Cardiac fibroblast (primary cell): ENCODE measurements at regions not wholly inside any gene's neighbourhood (a gene's known extent, or its start where the extent isn't known, plus 50 kb on each side); places are given as distances from the start of the nearest gene placed in this dataset.

ENCODE experiments used
- DNase-seq, 2 donors: peaks; one replicate each; pipeline versions ENCODE4 v3.0.0 to v3.0.0-alpha.2; 2010; ENCODE audit warnings: low read depth in 2 of 2
- H3K4me3 ChIP-seq, 2 donors: replicated peaks in 1 of 2; 1 replicate in 1 of 2; 2 replicates in 1 of 2; pipeline ENCODE4 v1.5.1; 2011; ENCODE audit warnings: low read depth in 2 of 2, low read length in 2 of 2, mild to moderate bottlenecking in 2 of 2, moderate library complexity in 1 of 2
- TF ChIP-seq, protein P1 (sequence below): IDR thresholded peaks from one replicate; pipeline ENCODE4 v1.5.1; 2011; ENCODE audit warnings: low read depth, mild to moderate bottlenecking, low read length, inconsistent platforms

DNA sequence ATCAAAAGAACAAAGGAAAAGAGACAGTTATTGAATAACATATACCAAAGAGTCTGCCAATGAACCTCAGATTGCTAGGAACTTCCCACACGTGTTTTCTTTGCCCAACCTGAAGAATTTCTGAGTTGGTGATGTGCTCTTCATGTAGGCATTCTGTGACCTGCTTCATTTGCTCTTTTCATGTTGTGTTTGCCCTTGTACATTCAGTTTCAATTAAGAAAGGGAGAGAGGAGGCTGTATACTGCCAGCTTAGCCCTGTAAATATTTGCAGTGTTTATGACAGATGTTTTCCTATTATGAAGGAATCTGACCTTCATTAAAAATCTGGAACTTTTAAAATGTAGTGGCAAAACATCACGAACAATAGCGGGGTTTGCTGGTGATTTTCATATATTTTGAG is 168.5 kb downstream of the GAS1 start:
- DNase-seq: no peak
- H3K4me3 ChIP-seq: no peak overlapping the region
- TF ChIP-seq, protein P1, sequence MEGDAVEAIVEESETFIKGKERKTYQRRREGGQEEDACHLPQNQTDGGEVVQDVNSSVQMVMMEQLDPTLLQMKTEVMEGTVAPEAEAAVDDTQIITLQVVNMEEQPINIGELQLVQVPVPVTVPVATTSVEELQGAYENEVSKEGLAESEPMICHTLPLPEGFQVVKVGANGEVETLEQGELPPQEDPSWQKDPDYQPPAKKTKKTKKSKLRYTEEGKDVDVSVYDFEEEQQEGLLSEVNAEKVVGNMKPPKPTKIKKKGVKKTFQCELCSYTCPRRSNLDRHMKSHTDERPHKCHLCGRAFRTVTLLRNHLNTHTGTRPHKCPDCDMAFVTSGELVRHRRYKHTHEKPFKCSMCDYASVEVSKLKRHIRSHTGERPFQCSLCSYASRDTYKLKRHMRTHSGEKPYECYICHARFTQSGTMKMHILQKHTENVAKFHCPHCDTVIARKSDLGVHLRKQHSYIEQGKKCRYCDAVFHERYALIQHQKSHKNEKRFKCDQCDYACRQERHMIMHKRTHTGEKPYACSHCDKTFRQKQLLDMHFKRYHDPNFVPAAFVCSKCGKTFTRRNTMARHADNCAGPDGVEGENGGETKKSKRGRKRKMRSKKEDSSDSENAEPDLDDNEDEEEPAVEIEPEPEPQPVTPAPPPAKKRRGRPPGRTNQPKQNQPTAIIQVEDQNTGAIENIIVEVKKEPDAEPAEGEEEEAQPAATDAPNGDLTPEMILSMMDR: no peak

DNA sequence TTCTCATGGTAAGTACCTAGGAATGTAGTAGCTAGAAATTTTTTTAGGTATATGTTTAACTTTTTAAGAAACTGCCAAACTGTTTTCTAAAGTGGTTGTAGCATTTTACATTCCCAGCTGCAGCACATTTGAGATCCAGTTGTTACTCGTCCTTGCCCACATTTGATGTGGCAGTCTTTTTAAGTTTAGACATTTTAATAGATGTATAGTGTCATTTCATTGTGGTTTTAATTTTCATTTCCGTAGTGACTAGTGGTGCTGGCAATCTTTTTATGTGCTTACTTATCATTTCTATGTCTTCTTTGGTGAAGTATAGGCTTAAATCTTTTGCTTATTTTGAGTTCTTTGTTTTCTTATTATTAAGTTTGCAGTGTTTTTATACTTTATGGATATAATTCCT is 171.6 kb downstream of the GAS1 start:
- TF ChIP-seq, protein P1: no peak
- DNase-seq: no peak
- no peak overlapping the region for H3K4me3 ChIP-seq

DNA sequence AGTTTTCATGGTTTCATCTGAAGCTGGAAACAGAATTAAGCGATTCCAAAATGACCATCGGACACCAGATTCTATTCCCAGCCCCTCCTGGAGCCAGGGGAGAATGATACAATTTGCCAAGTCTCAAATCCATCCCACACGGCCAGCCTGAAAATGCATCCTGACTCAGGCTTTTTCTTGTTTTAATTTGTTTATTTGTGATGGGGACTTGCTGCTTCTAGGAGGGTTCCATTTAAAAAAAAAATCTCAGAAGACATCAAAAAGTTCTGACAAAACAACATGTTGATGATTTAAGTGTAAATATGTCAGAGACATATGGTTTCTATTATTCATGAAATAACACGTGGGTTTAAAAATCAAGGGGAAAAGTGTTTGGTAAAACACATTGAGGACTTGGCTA is 173.2 kb downstream of the GAS1 start:
- no peak for DNase-seq
- TF ChIP-seq, protein P1: no peak
- no peak overlapping the region for H3K4me3 ChIP-seq

DNA sequence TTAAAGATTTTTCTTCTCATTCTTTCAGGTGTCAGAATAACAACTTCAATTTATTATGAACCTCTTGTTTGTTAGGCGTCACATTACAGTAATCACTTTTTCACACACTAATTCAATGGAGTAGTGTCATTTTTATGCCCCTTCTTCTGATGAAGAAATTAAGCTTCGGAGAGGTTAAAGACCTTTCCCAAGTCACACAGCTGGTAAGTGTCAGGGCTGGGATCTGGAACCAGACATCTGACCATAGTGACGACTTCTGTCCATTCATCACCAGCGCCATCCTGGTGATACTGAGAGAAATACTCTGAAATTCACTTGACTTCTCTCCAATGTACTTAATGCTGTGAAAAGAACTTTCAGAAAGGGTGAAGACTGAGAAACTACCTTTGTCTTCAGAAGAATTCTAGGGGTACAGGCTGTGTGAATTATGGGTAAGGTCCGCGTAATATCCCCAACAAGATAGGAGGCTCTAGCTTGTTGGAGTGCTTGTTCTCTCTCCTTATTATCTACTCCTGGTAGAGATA is 173.8 kb downstream of the GAS1 start:
- no peak overlapping the region for H3K4me3 ChIP-seq
- TF ChIP-seq, protein P1: no peak
- DNase-seq: no peak

DNA sequence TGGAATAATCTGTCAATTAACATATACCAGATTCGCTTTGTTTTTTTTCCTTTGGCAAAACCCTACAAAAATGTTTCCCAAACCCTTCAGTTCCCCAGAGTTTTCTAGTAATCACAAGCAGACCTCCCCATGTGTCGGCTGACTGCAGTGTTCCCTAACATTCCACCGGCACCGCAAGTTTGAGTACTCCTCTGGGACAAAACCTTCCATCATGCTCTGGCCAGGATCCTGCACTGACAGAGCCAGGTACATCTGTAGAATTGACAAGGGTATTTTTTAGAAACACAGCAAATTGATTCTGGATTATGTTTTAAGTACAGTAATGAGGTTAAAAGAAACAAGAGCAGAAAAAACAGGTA is 174.7 kb downstream of the GAS1 start:
- TF ChIP-seq, protein P1: no peak
- DNase-seq: peak in 1 of 2 donors; percentile 42
- H3K4me3 ChIP-seq: no peak overlapping the region

DNA sequence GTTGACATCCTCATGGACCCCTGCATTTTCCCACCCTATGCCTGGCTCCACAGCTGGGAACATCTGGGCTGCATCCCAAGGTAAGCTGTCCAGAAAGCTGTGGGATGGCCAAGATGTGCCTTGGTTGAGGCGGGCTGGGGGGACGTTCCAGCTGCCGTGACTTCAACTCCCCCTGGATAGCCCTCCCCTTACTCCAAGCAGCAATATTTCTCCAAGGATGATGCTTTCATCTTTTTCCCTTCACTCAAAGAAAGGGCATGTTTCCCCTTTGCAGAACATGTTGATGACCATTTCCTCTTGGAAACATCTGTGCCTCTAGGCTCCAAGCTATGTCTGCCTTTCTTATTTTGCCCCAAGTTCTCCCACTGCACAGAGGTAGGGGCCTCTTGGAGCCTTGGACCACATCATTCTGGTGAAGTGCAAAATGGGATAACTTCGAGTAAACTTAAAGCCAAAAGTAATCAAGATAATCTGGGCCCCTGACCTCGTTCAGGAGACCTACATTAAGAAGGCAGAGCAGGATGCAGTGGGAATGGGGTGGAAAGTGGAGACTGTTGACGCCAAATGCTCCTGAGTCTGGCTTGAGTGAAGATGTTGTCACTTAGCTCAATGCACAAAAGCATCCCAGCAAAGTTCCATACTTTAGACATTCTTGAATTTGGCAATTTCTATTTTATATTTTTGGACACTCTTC is 175.2 kb downstream of the GAS1 start:
- no peak overlapping the region for H3K4me3 ChIP-seq
- TF ChIP-seq, protein P1: no peak
- DNase-seq: no peak

DNA sequence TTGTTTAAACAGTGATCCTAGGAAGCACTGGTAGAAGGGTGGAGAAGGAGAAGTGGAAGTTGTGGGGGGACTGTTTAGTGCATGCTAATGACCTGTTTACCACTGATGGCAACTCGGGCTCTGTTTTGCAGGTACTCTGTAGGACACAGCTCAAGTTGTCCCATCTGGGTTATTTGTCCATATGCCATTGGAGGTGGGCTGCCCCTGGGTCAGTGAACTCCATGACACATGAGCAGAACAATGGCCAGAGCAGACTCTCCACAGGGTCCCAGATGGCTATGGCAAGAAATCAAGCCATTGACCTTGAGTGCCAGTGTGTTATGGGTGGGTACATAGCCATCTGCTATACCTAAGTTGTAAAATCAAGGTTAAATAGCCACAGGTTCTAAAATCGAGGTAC is 175.9 kb downstream of the GAS1 start:
- DNase-seq: no peak
- no peak overlapping the region for H3K4me3 ChIP-seq
- TF ChIP-seq, protein P1: no peak
